ENCODE measurements at regions not wholly inside any gene's neighbourhood (a gene's known extent, or its start where the extent isn't known, plus 50 kb on each side); places are given as distances from the start of the nearest gene placed in this dataset.

DNA sequence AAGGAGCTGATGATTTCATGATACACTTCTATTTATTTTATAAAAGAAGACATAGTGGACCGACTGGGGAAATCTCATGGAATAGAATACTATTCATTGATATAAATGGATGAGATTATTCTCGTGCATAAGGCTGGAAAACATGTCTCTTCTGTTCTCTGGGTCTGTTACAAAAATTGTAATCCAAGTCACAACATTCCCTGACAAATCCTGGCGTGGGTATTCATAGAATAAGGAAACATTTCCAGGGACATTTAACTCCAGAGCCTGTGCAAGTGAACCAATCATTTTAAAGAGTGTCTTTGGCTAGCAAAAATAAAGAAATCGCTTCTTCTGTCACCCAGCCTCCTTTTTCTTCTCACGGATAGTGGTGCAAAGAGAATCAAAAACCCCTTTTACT is 1148.5 kb upstream of the AUTS2 start:
- no peak for DNase-seq (ENCODE audit: low read depth)
- no peak for TF ChIP-seq CTCF (IDR thresholded peaks at IDR 0.05; ENCODE audit: insufficient read depth, low read length, poor library complexity, severe bottlenecking)
- Histone ChIP-seq H3K36me3 (ENCODE audit: control insufficient read depth, insufficient read depth, low read length) (no peaks in the 10 kb centered on the region), H3K4me3 (ENCODE audit: low read depth, low read length) (no peak overlapping the region), H3K27me3 (ENCODE audit: control insufficient read depth, insufficient read depth, low read length) (no peaks in the 10 kb centered on the region)

- TF ChIP-seq CTCF (IDR thresholded peaks at IDR 0.05; ENCODE audit: insufficient read depth, low read length, poor library complexity, severe bottlenecking), result no peak
Measured at GRCh38 chr7:68454931-68455330, 1143.3 kb upstream of the AUTS2 start.

DNA sequence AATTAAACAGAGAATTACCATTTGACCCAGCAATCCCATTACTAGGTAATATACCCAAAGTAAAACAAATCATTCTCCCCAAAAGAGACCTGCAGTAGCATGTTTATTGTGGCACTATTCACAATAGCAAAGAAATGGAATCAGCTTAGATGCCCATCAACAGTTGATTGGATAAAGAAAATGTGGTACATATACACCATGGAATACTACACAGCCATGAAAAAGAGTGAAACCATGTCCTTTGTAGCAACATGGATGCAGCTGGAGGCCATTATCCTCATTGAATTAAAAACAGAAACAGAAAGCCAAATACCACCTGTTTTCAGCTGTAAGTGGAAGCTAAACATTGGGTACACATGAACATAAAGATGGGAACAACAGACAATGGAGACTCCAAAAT is 1141.8 kb upstream of the AUTS2 start:
- H3K36me3 ChIP-seq (ENCODE audit: control insufficient read depth, insufficient read depth, low read length), result no peaks in the 10 kb centered on the region
- H3K27me3 ChIP-seq (ENCODE audit: control insufficient read depth, insufficient read depth, low read length), result no peaks in the 10 kb centered on the region
- no peak for DNase-seq (ENCODE audit: low read depth)
- no peak overlapping the region for H3K4me3 ChIP-seq (ENCODE audit: low read depth, low read length)
- TF ChIP-seq CTCF (IDR thresholded peaks at IDR 0.05; ENCODE audit: insufficient read depth, low read length, poor library complexity, severe bottlenecking), result no peak

More at GRCh38 chr7:68454931-68455330, 1143.3 kb upstream of the AUTS2 start:
- Histone ChIP-seq H3K4me3 (ENCODE audit: low read depth, low read length) (no peak overlapping the region), H3K36me3 (ENCODE audit: control insufficient read depth, insufficient read depth, low read length) (no peaks in the 10 kb centered on the region), H3K27me3 (ENCODE audit: control insufficient read depth, insufficient read depth, low read length) (no peaks in the 10 kb centered on the region)
- no peak for DNase-seq (ENCODE audit: low read depth)

GRCh38 chr7:68457481-68457880 is 1140.8 kb upstream of the AUTS2 start:
- Histone ChIP-seq H3K36me3 (ENCODE audit: control insufficient read depth, insufficient read depth, low read length) (no peaks in the 10 kb centered on the region), H3K4me3 (ENCODE audit: low read depth, low read length) (no peak overlapping the region), H3K27me3 (ENCODE audit: control insufficient read depth, insufficient read depth, low read length) (no peaks in the 10 kb centered on the region)
- DNase-seq (ENCODE audit: low read depth), result no peak
- no peak for TF ChIP-seq CTCF (IDR thresholded peaks at IDR 0.05; ENCODE audit: insufficient read depth, low read length, poor library complexity, severe bottlenecking)

GRCh38 chr7:68458010-68458908 is 1140.0 kb upstream of the AUTS2 start:
- Histone ChIP-seq H3K4me3 (ENCODE audit: low read depth, low read length) (no peak overlapping the region), H3K27me3 (ENCODE audit: control insufficient read depth, insufficient read depth, low read length) (no peaks in the 10 kb centered on the region), H3K36me3 (ENCODE audit: control insufficient read depth, insufficient read depth, low read length) (no peaks in the 10 kb centered on the region)
- DNase-seq (ENCODE audit: low read depth), result no peak
- TF ChIP-seq CTCF (IDR thresholded peaks at IDR 0.05; ENCODE audit: insufficient read depth, low read length, poor library complexity, severe bottlenecking), result no peak

DNA sequence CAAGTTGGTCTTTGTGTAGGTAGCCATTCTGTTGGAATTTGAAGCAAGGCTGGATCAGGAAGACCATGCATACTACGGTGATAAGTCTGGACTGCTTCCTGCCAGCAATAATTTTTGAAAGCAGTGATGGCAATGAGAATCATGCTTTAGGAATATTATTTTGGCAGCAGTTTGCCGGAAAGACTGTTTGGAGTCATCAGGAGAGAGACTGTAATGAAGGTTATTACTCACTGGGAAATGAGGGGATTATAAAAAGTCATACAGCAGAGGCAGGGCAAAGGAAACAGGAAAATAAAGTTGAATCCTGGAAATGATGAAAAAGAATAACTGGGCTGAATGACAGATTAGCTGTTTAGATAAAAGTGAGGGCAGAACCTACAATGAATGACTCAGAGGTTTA is 1136.8 kb upstream of the AUTS2 start:
- DNase-seq (ENCODE audit: low read depth), result no peak
- no peak overlapping the region for H3K4me3 ChIP-seq (ENCODE audit: low read depth, low read length)
- H3K27me3 ChIP-seq (ENCODE audit: control insufficient read depth, insufficient read depth, low read length), result no peaks in the 10 kb centered on the region
- no peak for TF ChIP-seq CTCF (IDR thresholded peaks at IDR 0.05; ENCODE audit: insufficient read depth, low read length, poor library complexity, severe bottlenecking)
- no peaks in the 10 kb centered on the region for H3K36me3 ChIP-seq (ENCODE audit: control insufficient read depth, insufficient read depth, low read length)
